Islet precursor cell (in vitro differentiated cells): ENCODE measurements at regions not wholly inside any gene's neighbourhood (a gene's known extent, or its start where the extent isn't known, plus 50 kb on each side); places are given as distances from the start of the nearest gene placed in this dataset.
A peak's percentile ranks its signal among the peaks of the same experiment; 100 is the strongest.

Experiments used
- DNase-seq: peaks from one replicate; pipeline ENCODE4 v3.0.0-alpha.2; 2018

GRCh38 chr13:104779311-104779993 lies 1713.2 kb upstream of the SLC10A2 start:
- DNase-seq, result no peak

DNA sequence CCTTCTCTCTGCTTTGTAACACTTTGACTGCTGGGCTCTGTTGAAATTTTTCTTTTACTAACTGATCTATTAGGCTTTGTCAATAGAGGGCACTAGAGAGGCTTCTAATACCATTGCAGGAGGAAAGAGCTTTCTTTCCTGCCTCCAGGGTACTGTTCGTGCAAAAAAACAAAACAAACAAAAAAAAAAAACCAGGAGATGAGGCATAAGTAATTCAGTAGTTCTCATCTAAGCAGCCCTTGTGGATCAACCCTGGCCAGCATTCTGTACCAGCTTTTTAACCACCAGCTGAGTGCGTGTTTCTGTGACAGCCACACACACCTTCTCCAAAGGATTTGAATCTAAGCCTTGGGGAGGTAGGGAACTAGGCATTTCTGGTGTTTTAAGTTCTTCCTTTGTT lies 1707.6 kb upstream of the SLC10A2 start:
- no peak for DNase-seq

GRCh38 chr13:104769545-104769944 lies 1703.3 kb upstream of the SLC10A2 start:
- no peak for DNase-seq

- no peak for DNase-seq
Measured at GRCh38 chr13:104766319-104766718, 1700.1 kb upstream of the SLC10A2 start.

- DNase-seq, result no peak
Measured at GRCh38 chr13:104764600-104764999, 1698.4 kb upstream of the SLC10A2 start.

DNA sequence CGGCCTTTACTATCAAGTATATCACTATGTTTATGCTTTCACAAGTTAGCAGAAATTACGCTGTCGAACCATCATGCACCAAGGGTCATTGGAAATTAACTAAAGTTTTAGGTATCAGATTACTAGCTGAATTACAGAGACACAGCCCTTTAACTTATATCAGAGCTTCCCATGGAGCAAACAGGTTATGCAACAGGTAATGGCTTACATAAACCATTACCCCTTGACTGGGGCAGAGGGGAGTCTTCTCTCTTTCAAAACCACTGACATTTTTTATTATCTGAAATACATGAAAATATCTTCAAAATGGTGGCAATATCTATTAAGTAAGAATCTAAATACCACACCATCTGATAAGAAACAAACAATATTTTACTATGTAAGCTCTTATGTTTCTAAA lies 1692.9 kb upstream of the SLC10A2 start:
- DNase-seq, result no peak

DNA sequence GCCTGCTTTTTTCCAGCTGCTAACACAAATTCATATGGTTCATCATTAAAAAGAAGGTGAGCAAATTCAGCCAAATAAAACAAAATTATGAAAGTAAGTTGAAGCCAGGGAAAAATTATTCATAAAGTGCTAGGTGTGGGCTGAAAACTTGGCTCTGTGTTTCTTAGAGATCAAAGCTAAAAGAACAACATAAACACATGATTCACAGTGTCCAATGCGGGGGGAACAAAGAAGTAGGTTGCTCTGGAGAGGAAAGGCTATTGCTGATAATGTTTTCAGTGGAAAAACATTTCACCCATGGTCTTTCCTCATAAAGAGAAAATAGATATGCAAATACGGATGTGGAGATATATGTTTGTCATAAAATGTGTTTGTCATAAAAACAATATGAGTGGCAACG lies 1691.5 kb upstream of the SLC10A2 start:
- no peak for DNase-seq

- DNase-seq, result peak; percentile 84
Measured at GRCh38 chr13:104750377-104750776, 1684.2 kb upstream of the SLC10A2 start.

- no peak for DNase-seq
Measured at GRCh38 chr13:104740641-104741222, 1674.5 kb upstream of the SLC10A2 start.

GRCh38 chr13:104737713-104738112 lies 1671.5 kb upstream of the SLC10A2 start:
- no peak for DNase-seq

- DNase-seq, result no peak
Measured at GRCh38 chr13:104733427-104733826, 1667.2 kb upstream of the SLC10A2 start.

- no peak for DNase-seq
Measured at GRCh38 chr13:104715111-104715510, 1648.9 kb upstream of the SLC10A2 start.

- no peak for DNase-seq
Measured at GRCh38 chr13:104705031-104705750, 1639.0 kb upstream of the SLC10A2 start.

GRCh38 chr13:104701591-104701990 lies 1635.4 kb upstream of the SLC10A2 start:
- no peak for DNase-seq

- no peak for DNase-seq
Measured at GRCh38 chr13:104694397-104694796, 1628.2 kb upstream of the SLC10A2 start.

- no peak for DNase-seq
Measured at GRCh38 chr13:104693126-104693525, 1626.9 kb upstream of the SLC10A2 start.

DNA sequence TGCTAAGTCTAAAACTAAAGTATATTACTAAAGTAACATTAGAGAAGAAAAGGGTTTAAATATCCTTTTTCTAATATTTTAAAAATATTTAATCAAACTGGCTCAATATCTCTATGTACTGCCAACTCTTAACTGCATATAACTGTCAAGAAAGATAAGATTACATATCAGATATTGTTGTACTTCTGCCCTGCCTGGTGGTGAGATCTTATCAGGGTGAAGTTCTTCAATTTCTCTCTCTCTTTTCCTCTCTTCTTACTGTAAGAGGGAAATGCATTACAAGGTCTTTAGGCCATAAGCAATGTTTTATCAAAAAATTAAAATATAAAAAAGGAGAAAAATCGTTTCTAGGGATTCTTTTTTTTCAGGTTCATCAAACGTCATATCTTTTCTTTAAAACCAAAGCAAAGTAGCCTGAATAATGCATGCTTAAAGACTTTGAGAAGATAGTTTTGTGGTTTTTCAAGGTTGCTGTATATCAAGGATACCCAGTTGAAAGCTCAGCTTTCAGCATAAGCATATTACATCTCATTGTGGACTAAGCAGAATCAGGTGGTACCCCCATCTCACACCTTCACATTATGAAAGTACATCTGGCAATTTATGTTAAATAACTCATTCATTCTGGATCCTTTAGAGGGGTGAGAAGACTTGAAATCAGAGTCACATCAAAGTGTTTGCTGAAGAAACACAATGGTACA lies 1625.7 kb upstream of the SLC10A2 start:
- DNase-seq, result no peak

GRCh38 chr13:104686484-104686883 lies 1620.3 kb upstream of the SLC10A2 start:
- no peak for DNase-seq

DNA sequence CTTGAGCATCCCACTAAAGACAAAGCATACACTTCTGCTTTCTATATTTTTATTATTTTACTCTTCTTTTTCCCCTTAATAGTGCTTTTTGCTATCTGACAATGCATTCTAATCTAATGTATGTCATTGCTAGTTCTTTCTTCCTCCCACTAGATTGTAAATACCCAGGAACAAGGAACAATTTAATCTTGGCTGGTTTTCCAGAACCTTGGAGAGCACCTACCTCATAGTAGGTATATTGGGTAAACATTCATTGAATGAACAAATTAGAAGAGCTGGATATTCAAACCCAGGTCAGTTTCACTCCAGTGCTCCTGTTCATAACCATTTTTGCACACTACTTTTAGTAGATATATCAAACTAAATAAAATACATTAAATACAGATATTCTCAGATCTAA lies 1617.6 kb upstream of the SLC10A2 start:
- DNase-seq, result no peak

DNA sequence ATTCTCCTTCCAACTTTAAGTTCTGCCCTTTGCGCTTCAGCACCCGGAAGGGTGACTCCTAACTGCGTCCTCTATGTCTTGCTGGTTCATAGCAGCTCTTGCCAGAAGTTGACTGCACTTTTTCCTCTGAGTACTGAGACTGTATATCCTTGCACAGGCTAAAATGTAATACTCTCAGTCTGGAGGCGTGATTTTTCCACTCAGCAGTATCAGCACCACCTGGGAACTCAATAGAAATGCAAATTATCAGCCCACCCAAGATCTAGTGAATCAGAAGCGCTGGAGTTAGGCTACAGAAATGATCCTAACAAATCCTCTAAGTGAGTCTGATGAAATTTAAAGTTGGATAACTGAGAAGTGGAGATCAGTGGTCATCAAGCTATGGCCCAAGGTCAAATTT lies 1611.9 kb upstream of the SLC10A2 start:
- no peak for DNase-seq

- DNase-seq, result no peak
Measured at GRCh38 chr13:104671901-104672300, 1605.7 kb upstream of the SLC10A2 start.

- DNase-seq, result no peak
Measured at GRCh38 chr13:104657196-104657595, 1591.0 kb upstream of the SLC10A2 start.

DNA sequence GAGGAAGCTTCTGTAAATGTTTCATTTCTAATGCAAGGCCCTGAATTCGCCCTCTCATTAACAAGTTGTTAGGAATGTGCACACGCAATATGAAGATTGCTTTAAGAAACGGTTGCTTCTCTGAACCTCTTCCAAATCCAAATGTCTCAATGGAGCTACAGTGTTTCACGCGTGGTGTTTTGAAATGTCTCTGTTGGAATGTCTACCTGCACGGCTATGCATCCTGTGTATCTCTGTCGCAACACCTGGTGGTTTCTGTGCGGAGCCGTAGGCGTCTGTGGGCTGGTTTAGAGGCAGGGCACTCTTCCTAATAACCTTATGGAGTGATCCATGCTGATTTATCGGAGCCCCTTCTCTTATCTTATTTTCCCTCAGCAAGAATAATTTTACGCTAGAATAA lies 1584.2 kb upstream of the SLC10A2 start:
- DNase-seq, result no peak

- no peak for DNase-seq
Measured at GRCh38 chr13:104648291-104648690, 1582.1 kb upstream of the SLC10A2 start.
